IPS DF 4.7 (cell line): ENCODE measurements at regions not wholly inside any gene's neighbourhood (a gene's known extent, or its start where the extent isn't known, plus 50 kb on each side); places are given as distances from the start of the nearest gene placed in this dataset.
"Not testable (repeated sequence)": the region's sequence is repeated elsewhere in the genome, so short reads cannot be mapped to it uniquely, and the experiment has no call there.

Experiments used
- DNase-seq: peaks from one replicate; pipeline ENCODE4 v3.0.0-alpha.2; 2013; ENCODE audit warnings: low spot score; ENCODE audit errors: extremely low read depth

DNA sequence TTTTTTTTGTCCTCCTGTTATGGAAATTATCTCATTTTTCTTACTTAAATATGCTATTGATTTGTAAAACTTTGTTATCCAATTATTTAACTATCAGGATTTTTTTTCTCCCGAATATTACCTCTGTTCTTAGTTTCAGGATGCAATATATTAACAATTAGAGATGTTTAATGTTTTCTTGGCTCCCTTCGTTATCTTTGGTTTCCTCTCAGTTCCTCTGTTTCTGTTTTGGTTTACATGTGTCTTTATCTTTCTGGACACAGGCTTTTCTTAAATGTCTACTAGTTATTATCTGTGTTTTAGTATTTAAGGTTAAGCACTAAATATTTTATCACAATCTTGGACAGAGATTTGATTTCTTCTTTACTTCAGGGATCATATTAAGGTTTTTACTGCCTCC lies 462.2 kb upstream of the SLC10A2 start:
- no peak for DNase-seq

DNA sequence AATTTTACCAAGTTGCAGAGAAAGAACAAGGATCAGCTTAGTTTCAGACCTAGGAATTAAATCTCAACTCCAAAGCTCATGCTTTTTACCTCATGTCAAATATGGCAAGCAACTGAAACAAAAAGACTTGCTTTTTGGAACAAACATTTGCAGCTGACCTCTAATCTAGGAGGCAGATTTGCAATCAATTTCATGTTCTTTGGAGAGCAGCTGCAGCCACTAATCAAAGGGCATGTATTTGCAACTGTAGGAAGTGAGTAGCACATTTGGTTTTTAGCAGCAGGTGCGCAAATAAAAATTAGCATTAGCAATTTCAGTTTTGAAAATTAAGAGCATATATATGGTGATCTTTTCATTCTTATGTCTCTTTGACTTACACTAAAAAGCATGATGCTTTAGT lies 459.3 kb upstream of the SLC10A2 start:
- DNase-seq: no peak

DNA sequence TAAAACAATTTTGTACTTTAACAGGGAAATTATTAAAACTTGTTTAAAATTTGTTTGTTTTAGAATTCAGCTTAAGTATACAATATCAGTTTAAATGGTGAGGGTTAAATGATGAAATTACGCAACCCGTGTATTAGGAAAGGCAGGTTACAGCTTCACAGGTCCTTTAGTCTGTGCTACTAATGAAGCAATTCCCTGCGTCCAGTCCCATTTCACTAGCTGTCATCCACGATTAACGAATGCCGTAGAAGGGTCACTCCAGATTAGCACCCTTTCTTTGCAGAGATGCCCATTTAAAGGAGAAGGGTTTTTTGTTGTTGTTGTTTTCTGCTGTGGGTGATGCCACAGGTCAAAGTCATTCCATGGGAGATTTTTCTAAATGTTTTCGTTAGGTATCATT lies 457.6 kb upstream of the SLC10A2 start:
- DNase-seq: no peak

DNA sequence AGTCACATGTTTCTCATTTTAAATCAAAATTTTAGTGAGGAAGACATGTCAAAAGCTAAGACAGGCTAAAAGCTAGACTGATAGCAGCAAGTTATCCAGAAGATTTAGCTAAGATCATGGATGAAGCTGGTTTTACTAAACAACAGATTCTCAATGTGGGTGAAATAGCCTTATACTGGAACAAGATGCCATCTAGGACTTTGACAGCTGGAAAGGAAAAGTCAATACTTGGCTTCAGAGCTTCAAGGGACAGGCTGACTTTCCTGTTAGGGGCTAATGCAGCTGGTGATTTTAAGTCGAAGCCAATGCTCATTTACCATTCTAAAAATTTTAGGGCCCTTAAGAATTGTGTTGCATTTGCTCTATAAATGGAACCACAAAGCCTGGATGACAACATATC lies 455.3 kb upstream of the SLC10A2 start:
- no peak for DNase-seq

DNA sequence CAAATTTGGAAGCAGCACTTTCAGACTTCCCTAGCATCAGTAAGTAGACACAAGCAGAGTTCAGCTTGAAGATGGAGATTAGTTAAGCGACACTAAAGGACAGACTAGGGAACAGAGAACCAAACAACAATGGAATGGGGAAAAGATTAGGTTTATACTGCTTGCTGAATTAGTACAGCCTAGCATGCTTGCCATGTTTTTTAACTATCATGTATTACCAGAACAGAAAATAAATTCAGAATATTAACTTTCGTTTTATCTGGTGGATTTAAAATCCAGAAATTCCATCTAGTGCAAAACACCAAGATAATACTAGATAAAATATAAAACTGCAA lies 451.5 kb upstream of the SLC10A2 start:
- no peak for DNase-seq

DNA sequence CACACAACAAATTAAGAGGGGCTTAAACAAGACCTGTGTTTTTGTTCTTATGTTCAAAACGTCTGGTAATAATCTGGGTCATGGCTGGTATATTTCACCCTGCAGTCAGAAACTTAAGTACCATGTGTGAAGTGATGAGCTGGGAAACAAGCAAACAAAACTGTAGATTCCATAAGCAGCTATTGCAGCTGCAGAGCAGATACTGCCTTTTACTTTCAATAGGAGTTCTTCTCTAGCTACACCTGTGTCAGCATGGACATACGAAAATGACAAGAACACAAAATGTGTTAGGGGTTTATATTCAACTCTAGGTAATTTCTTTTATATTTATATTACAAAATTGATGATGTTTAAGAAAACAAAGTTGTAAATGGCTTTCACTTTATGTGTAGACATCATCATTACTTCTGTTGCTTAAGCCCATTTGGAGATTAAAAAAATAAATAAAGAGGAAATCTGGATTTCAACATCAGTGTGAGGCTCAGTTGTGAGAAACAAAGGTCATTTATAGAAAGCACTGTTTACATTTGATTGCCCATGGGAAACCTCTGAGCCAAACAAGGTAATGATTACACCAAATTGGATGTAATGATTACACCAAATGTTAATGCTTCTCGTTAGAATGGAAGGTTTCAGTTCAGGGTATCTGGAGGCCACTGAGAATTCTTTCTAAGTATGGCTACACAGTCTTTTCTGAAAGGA lies 451.0 kb upstream of the SLC10A2 start:
- no peak for DNase-seq

DNA sequence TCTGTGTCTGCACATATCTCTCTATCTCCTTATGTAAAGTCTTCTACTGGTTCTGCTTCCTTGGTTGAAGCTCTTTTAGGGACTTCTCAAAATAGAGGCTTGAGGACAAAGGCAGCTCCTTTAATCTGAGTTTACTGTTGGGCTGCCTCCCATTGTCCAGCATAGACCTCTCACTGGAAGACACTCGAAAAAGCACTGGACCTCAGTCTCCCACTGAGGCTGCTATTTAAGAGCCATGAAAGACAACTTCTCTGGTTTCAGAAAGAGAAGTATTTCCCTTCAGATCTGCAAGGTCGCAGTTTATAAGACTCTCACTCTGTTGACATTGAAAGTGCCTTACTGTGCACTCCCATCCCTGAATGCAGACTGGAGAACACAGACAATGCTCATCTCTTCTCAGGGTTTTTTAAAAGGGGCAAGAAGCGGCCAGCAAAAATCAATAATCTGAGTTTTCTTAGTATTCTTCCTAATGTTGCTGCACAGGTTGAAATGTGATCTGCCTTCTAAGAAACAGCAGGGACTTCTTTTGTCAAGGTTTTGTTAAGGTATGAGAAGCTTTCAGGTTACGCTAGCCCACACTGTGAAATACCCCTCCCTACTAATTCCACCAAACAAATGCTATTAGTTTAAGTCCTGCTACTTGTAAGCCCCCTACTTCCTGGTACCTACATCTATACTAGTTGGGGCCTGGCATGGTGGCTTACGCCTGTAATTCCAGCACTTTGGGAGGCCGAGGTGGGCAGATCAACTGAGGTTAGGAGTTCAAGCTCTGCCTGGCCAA lies 450.0 kb upstream of the SLC10A2 start:
- no peak for DNase-seq

DNA sequence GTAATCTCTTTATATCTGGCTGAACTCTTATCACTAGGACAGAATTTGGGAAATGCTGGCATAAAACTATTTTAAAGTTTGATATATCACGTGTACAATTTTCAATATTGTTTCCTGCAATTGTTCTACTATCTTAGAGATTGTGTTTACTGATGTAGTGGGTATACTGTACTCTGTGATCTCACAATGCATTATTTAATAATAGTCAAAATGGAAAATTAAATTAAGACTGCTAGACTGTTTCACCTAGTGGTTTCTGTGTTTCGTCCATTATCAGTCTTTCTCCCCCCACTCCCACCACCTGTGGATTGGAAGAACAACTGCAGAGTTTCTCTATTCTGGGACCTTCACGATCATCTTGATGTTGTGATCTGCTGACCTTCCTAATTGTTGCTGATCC lies 449.2 kb upstream of the SLC10A2 start:
- DNase-seq: no peak

DNA sequence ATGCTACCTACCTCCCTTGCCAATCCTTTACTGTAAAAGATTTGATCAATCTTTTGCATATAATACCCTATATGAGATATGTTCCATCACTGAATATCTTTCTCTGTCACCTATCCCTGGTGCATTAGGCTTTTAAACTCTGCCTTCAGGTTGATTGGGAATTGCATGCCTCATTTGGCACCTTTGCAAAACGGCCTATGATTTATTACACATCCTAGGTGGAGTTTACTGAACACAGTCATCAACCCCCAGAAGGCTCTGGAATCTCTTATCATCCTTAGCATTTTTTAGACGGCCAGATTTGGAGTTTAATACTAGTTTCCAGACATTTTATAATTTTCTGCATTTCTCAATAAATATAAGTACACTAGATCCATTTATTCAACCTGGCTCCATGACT lies 448.4 kb upstream of the SLC10A2 start:
- DNase-seq: no peak

DNA sequence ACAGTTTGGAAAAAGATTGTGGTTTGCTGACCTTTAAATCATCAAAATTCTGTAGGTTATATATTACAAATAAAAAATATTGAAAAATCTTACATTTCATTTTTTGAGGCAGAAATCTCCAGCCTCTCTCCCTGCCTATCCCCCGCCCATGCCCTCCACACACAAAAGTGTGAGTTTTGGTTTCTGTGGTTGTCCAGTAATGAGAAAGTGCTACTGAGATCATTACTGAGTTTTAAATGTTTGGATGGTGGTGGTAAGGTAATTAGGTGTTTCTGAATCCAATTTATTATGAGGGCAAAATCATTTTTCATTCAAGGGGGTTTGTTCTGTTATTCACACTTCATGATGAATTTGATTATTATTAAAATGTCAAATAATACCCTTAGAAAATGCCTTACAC lies 448.0 kb upstream of the SLC10A2 start:
- no peak for DNase-seq

DNA sequence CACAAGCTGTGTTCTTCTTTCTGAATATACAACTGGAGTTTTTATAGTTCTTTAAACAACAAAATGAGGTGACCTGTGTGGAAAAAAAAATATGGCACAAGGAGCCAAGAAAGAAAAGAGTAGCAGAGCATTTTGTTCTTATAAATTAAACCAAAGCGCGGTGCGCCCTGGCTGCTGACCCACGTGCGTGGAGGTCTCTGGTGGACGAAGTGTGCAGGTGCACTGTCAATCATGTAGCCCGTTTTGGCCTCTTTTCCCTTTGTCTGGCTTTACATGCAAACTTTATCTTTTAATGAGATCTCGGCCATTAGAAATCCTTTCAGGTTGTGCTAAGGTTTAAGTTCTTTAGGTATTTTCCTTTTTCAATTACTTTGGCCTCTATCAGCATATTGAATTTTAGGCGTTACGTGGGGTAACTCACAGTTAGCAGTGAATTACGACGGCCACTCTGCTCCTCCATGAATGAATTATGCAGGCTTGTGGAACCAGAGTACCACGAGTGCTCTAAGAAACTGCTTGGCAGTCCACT lies 443.9 kb upstream of the SLC10A2 start:
- no peak for DNase-seq

DNA sequence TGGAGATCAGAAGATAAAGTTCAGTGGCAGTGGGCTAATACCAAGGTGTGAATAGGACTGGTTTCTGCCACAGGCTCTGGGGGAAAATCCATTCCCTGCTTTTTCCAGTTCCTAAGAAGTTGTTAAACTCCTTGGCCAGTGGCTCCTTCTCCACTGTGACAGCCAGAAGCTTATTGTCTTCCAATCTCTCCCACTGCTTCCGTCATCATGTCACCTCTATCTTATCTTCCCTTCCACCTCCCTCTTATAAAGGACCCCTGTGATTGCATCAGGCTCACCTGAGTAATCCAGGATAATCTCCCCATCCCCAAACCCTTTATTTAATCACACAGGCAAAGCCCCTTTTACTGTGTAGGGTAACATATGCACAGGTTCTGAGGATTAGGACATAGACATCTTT lies 431.2 kb upstream of the SLC10A2 start:
- DNase-seq: no peak

DNA sequence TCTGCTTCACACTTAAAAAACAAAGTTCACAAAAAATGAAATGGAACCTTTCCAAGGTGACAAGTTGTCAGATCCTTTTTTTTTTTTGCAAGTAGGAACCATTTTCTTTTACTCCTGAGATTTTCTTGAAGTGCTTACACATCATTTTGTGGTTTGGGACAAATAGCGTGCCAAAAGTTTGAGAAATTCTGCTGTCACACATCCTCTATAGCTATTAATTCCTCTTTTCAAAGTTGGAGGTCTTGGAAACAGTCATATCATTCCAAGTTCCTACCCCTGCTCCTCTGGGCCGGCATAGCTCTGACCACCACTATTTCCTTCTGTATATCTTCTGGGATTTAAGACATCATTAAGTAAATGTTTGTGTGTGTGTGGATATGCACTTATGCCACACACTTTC lies 421.6 kb upstream of the SLC10A2 start:
- DNase-seq: no peak

DNA sequence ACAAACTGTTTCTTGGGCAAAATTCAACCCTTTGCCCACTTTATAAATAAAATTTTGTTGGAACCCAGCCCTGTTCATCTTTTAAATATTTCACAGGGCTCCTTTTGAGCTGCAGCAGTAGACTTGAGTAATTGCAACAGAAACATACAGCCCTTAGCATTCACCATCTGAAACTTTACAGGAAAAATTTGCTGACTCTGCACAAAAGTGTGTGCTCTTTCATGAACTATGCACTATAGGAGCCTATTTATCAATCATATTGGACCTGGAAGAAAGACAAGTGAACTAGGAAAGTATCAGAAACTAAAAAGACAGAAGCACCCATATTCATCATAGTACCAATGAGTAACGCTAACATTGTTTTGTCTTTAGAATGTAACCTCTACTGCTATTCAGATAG lies 406.9 kb upstream of the SLC10A2 start:
- no peak for DNase-seq

DNA sequence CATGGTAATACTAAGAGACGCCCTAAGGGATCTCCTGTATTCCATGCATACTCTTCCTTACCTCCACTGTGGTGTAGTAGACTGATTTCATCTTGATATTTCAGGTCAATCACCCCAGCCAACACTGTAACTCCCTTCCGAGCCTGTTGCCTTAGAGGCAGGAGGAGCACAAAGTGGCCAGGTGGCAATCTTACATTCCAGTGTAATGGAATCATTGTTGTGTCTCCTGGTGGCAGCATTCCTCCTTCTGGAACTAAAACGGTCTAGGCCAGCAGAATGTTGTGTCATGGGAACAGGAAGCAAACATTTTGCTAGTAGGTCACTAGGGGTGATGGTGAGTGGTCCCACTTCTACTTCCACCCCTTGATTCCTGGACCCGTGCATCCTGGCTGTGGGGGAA lies 405.7 kb upstream of the SLC10A2 start:
- DNase-seq: no peak

DNA sequence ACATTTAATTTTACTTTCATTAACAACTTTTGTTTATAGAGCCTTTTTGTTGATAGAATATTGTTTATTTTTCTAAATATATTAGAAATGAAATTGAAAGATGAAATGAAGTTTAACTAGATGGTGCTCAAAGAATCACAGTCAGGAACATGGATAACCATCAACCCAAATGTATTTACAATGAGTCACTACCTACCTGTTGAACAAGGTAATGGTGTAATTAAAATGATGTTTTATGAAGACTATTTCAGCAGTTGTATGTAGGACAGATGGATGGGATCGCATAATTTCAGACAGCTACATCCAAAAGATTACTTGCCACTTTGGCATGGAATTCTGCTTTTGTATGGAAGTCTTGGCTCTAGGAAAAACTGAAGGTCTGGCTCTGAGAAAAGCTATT lies 403.6 kb upstream of the SLC10A2 start:
- no peak for DNase-seq

DNA sequence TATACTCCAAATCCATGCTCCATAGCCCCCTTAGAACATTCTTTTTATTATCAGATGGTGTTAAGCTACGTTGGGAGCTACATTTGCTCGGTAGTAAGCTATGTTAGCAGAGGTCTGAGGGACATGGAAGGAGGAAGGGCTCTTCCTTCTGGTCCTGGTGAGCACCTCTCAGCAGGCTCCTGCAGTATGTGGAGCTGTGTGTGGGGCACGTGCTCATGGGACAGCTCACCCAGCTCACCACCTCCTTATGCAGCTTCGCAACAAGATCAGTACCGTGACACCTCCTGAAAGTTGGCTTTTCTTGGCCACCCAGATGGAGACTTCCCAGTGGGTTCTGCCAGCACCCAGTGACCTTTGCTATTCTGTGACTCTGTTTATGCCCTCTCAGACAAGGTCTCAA lies 400.5 kb upstream of the SLC10A2 start:
- DNase-seq: no peak

DNA sequence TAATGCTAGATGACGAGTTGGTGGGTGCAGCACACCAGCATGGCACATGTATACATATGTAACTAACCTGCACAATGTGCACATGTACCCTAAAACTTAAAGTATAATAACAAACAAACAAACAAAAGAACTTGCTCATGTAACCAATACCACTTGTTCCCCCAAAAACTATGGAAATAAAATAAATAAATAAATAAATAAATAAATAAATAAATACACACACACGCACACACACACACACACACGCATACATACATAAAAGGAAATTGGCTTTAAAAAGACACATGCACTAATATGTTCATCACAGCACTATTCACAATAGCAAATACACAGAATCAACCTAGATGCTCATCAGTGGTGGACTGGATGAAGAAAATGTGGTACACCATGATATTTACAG lies 394.0 kb upstream of the SLC10A2 start:
- not testable (repeated sequence) for DNase-seq

DNA sequence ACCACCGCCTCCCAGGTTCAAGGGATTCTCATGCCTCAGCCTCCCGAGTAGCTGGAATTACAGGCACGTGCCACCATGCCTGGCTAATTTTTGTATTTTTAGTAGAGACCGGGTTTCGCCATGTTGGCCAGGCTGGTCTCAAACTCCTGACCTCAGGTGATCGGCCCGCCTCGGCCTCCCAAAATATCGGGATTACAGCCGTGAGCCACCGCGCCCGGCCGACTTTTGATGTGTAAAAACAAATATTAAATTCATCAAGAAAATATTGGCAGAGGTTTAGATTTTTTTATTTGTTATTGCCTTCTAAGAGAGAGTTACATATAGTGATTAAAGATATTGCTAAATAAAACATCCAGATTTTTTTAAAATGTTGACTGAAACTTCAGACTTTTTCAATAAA lies 390.8 kb upstream of the SLC10A2 start:
- DNase-seq: not testable (repeated sequence)

DNA sequence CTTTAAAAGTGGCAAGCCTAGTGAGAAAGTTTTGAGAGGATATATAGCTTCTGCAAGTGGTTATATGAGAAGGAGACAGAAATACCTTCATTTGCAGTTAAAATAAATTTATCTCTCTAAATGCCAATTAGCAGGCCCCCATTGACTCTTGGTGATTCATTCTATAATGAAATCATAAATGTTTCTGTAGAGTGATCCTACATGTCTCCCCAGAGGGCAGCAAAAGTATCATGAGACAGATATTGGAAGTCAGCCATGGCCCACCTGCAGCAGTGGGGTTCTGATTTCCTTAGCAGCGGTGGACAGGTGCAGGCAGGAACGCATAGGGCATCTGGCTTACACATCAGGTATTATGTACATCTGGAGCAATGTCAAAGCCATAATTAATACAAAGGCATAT lies 385.4 kb upstream of the SLC10A2 start:
- DNase-seq: no peak

DNA sequence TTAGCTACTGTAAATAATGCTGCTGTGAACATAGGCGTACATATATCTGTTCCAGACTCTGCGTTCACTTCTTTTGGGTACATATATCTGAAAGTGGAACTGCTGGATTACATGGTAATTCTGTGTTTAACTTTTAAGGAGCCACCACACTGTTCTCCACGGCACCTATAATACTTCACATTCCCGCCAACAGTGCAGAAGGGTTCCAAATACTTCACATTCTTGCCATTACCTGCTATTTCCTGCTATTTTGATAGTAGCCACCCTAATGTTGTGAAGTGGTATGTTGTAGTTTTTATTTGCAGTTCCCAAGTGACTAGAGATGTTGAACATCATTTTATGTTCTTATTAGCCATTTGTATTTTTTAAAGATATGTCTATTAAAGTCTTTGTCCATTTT lies 377.4 kb upstream of the SLC10A2 start:
- DNase-seq: no peak

DNA sequence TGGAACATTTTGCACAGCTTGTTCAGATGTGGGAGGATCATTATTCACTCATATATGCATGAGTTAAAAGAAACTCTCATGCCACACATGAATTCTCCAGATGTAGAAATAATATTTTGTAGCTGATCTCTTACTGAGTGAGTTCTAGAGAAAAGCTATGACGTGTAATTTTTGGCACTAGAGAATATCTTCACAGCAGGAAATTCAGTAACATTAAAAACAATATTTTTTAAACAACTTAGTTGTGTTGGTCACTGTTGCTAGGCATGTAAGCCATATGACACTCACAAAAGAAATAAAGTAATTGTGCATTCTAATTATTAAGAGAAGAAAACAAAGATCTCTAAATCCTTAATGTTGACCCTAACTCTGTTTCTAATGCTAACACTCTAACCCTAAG lies 371.4 kb upstream of the SLC10A2 start:
- no peak for DNase-seq

DNA sequence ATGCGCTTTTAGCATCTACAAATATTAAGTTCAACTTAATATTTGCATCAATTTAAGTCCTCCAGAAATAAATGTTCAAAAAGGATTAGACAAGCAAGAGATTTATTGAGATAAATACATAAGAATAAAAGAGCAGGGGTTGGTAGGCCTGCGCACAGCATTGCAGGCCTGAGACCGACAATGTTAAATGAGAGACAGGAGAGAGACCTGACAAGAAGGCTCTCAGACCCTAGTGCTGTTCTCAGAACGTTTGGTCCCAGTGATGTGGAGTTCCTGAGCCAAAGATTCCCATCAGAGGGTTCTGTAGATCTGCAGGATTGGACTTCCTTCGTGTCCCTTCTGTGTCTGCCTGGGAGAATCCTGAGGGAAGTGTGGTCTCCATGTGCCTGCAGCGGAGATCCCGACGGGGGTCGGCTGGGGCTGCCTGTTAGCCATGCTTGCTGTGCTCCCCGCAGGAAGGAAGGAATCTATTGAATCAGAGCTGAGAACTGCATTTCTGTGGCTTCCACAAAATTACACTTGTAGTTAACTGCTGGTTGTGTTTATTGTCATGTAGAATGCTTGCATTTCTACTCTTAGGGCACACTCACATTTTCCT lies 369.9 kb upstream of the SLC10A2 start:
- no peak for DNase-seq
